Stromal cell of bone marrow (primary cell): ENCODE measurements at regions not wholly inside any gene's neighbourhood (a gene's known extent, or its start where the extent isn't known, plus 50 kb on each side); places are given as distances from the start of the nearest gene placed in this dataset.
A peak's percentile ranks its signal among the peaks of the same experiment; 100 is the strongest.
"Not testable (repeated sequence)": the region's sequence is repeated elsewhere in the genome, so short reads cannot be mapped to it uniquely, and the experiment has no call there.

ENCODE experiments used
- DNase-seq: peaks from one replicate; pipeline ENCODE4 v3.0.0-alpha.2; 2012; ENCODE audit warnings: low read depth

GRCh38 chr2:235402422-235402821 lies 91.4 kb upstream of the AGAP1 start:
- no peak for DNase-seq

- DNase-seq: no peak
These were observed 88.1 kb upstream of the AGAP1 start for GRCh38 chr2:235405612-235406361.

GRCh38 chr2:235406430-235406829 lies 87.4 kb upstream of the AGAP1 start:
- no peak for DNase-seq

GRCh38 chr2:235411905-235412485 lies 81.8 kb upstream of the AGAP1 start:
- no peak for DNase-seq

GRCh38 chr2:235413064-235413463 lies 80.8 kb upstream of the AGAP1 start:
- no peak for DNase-seq

GRCh38 chr2:235414422-235414821 lies 79.4 kb upstream of the AGAP1 start:
- no peak for DNase-seq

- DNase-seq: peak; percentile 26
These were observed 76.9 kb upstream of the AGAP1 start for GRCh38 chr2:235416858-235417499.

- peak; percentile 33 for DNase-seq
These were observed 74.9 kb upstream of the AGAP1 start for GRCh38 chr2:235418918-235419317.

- no peak for DNase-seq
These were observed 73.8 kb upstream of the AGAP1 start for GRCh38 chr2:235419996-235420395.

GRCh38 chr2:235421618-235422017 lies 72.2 kb upstream of the AGAP1 start:
- DNase-seq: no peak

- DNase-seq: no peak
These were observed 63.3 kb upstream of the AGAP1 start for GRCh38 chr2:235430366-235431083.

- no peak for DNase-seq
These were observed 60.9 kb upstream of the AGAP1 start for GRCh38 chr2:235432741-235433520.

GRCh38 chr2:235433860-235434259 lies 60.0 kb upstream of the AGAP1 start:
- DNase-seq: peak; percentile 40

GRCh38 chr2:235439959-235440662 lies 53.7 kb upstream of the AGAP1 start:
- no peak for DNase-seq

GRCh38 chr2:235443580-235443979 lies 50.3 kb upstream of the AGAP1 start:
- DNase-seq: not testable (repeated sequence)
